ENCODE measurements at regions not wholly inside any gene's neighbourhood (a gene's known extent, or its start where the extent isn't known, plus 50 kb on each side); places are given as distances from the start of the nearest gene placed in this dataset.

- Histone ChIP-seq H3K79me2 (ENCODE audit: insufficient read depth, low read depth) (no peaks in the 10 kb centered on the region), H3K36me3 (ENCODE audit: insufficient read depth) (no peaks in the 10 kb centered on the region), H3K27me3 (ENCODE audit: insufficient read depth, low read depth) (no peaks in the 10 kb centered on the region), H2AFZ (ENCODE audit: low read depth) (no peak overlapping the region), H3K4me3 (IDR thresholded peaks at IDR 0.05; ENCODE audit: insufficient read depth, low read depth, low read length) (no peak overlapping the region), H3K4me2 (no peak overlapping the region), H4K20me1 (ENCODE audit: insufficient read depth) (no peaks in the 10 kb centered on the region), H3K27ac (no peak overlapping the region), H3K9ac (no peak overlapping the region), H3K4me1 (ENCODE audit: low read depth, poor library complexity, severe bottlenecking) (no peaks in the 10 kb centered on the region)
- TF ChIP-seq CTCF (conservative IDR thresholded peaks at IDR 0.05; ENCODE audit: low read depth, low read length), result no peak
Observed at GRCh38 chr3:102200560-102200959, 234.3 kb upstream of the ZPLD1 start.

GRCh38 chr3:102205647-102206046 is 229.2 kb upstream of the ZPLD1 start:
- TF ChIP-seq CTCF (conservative IDR thresholded peaks at IDR 0.05; ENCODE audit: low read depth, low read length), result no peak

GRCh38 chr3:102206511-102207031 is 228.2 kb upstream of the ZPLD1 start:
- Histone ChIP-seq H3K27me3 (ENCODE audit: insufficient read depth, low read depth) (no peaks in the 10 kb centered on the region), H4K20me1 (ENCODE audit: insufficient read depth) (no peaks in the 10 kb centered on the region), H2AFZ (ENCODE audit: low read depth) (no peak overlapping the region), H3K4me3 (IDR thresholded peaks at IDR 0.05; ENCODE audit: insufficient read depth, low read depth, low read length) (no peak overlapping the region), H3K79me2 (ENCODE audit: insufficient read depth, low read depth) (no peaks in the 10 kb centered on the region), H3K4me2 (no peak overlapping the region), H3K36me3 (ENCODE audit: insufficient read depth) (no peaks in the 10 kb centered on the region), H3K9ac (no peak overlapping the region), H3K4me1 (ENCODE audit: low read depth, poor library complexity, severe bottlenecking) (no peaks in the 10 kb centered on the region), H3K27ac (no peak overlapping the region)
- no peak for TF ChIP-seq CTCF (conservative IDR thresholded peaks at IDR 0.05; ENCODE audit: low read depth, low read length)

More at GRCh38 chr3:102205647-102206046, 229.2 kb upstream of the ZPLD1 start:
- Histone ChIP-seq H3K27me3 (ENCODE audit: insufficient read depth, low read depth) (no peaks in the 10 kb centered on the region), H3K36me3 (ENCODE audit: insufficient read depth) (no peaks in the 10 kb centered on the region), H2AFZ (ENCODE audit: low read depth) (no peak overlapping the region), H3K4me1 (ENCODE audit: low read depth, poor library complexity, severe bottlenecking) (no peaks in the 10 kb centered on the region), H3K27ac (no peak overlapping the region), H3K9ac (no peak overlapping the region), H3K4me2 (no peak overlapping the region), H3K4me3 (IDR thresholded peaks at IDR 0.05; ENCODE audit: insufficient read depth, low read depth, low read length) (no peak overlapping the region), H4K20me1 (ENCODE audit: insufficient read depth) (no peaks in the 10 kb centered on the region), H3K79me2 (ENCODE audit: insufficient read depth, low read depth) (no peaks in the 10 kb centered on the region)

GRCh38 chr3:102207151-102207571 is 227.7 kb upstream of the ZPLD1 start:
- no peak for TF ChIP-seq CTCF (conservative IDR thresholded peaks at IDR 0.05; ENCODE audit: low read depth, low read length)
- Histone ChIP-seq H3K27ac (no peak overlapping the region), H2AFZ (ENCODE audit: low read depth) (no peak overlapping the region), H3K9ac (no peak overlapping the region), H3K79me2 (ENCODE audit: insufficient read depth, low read depth) (no peaks in the 10 kb centered on the region), H3K4me2 (no peak overlapping the region), H3K4me1 (ENCODE audit: low read depth, poor library complexity, severe bottlenecking) (no peaks in the 10 kb centered on the region), H3K27me3 (ENCODE audit: insufficient read depth, low read depth) (no peaks in the 10 kb centered on the region), H3K36me3 (ENCODE audit: insufficient read depth) (no peaks in the 10 kb centered on the region), H3K4me3 (IDR thresholded peaks at IDR 0.05; ENCODE audit: insufficient read depth, low read depth, low read length) (no peak overlapping the region), H4K20me1 (ENCODE audit: insufficient read depth) (no peaks in the 10 kb centered on the region)
